ENCODE measurements at regions not wholly inside any gene's neighbourhood (a gene's known extent, or its start where the extent isn't known, plus 50 kb on each side); places are given as distances from the start of the nearest gene placed in this dataset.

DNA sequence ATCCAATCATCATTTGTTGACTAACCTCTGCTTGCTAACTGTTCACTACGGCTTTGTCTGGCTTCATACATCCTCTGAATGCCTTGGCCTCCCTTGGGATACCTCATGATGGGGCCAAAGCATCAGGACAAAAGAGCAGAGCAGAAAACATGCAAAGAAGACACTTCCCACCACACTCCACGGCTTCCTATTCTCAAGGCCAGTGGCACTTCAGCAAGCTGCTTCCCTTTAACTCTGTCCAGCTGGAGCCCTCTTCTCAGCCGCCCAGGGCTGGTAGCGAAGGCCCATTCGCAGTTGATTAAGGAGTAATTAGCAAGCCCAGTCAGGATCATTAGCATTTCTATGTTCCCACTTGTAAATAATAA, 224.3 kb upstream of the FGGY start:
- Histone ChIP-seq H3K4me1 (ENCODE audit: control insufficient read depth in 1 of 2, insufficient read depth in 2 of 2, low read length in 2 of 2) (peaks cover 0 to 3% of the 10 kb centered on the region in 2 donors), H3K27ac (ENCODE audit: low read length) (no peak overlapping the region), H3K36me3 (ENCODE audit: control insufficient read depth in 1 of 2, insufficient read depth in 2 of 2, low read length in 2 of 2) (no peaks in the 10 kb centered on the region), H3K9me3 (ENCODE audit: control insufficient read depth in 1 of 2, low read length in 2 of 2) (no peaks in the 10 kb centered on the region), H3K4me3 (ENCODE audit: low read depth in 1 of 2, low read length in 2 of 2) (no peak overlapping the region), H3K27me3 (ENCODE audit: low read depth, low read length) (no peaks in the 10 kb centered on the region)

DNA sequence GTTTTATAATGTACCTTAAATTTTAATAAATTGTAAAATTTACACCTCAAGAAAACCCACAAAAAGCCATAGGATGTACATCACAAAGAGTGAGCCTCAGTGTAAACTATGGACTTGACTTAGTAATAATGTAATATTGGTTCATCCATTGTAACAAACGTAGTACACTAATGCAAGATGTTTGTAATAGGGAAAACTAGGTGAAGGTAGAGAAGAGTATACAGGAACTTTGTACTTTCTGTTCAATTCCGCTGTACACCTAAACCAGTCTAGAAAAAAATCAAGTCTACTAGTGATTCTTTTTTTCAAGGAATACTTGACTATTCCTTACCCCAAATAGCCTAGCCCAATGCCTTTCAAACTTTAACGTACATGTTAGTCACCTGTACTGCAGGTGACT, 222.3 kb upstream of the FGGY start:
- Histone ChIP-seq H3K4me3 (ENCODE audit: low read depth in 1 of 2, low read length in 2 of 2) (no peak overlapping the region), H3K36me3 (ENCODE audit: control insufficient read depth in 1 of 2, insufficient read depth in 2 of 2, low read length in 2 of 2) (no peaks in the 10 kb centered on the region), H3K9me3 (ENCODE audit: control insufficient read depth in 1 of 2, low read length in 2 of 2) (no peaks in the 10 kb centered on the region), H3K27me3 (ENCODE audit: low read depth, low read length) (no peaks in the 10 kb centered on the region), H3K27ac (ENCODE audit: low read length) (no peak overlapping the region), H3K4me1 (ENCODE audit: control insufficient read depth in 1 of 2, insufficient read depth in 2 of 2, low read length in 2 of 2) (peaks cover 0 to 3% of the 10 kb centered on the region in 2 donors)

DNA sequence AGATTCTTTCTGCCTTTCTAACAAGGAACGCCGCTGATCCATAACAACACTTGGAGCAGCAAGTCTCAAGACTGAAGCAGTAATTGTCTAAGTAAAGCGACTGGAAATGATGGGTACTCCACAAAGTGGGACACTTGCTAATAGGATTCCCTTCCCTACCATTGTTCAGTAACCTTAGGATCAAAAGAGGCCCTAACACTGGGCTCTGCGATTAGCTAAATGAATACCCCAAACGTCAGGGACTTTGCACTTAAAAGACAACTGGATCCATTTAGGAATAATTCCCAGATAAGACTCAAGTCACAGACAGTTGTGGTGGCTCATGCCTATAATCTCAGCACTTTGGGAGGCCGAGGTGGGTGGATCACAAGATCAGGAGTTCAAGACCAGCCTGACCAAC, 221.9 kb upstream of the FGGY start:
- Histone ChIP-seq H3K36me3 (ENCODE audit: control insufficient read depth in 1 of 2, insufficient read depth in 2 of 2, low read length in 2 of 2) (no peaks in the 10 kb centered on the region), H3K9me3 (ENCODE audit: control insufficient read depth in 1 of 2, low read length in 2 of 2) (no peaks in the 10 kb centered on the region), H3K4me1 (ENCODE audit: control insufficient read depth in 1 of 2, insufficient read depth in 2 of 2, low read length in 2 of 2) (peaks cover 0 to 7% of the 10 kb centered on the region in 2 donors), H3K27me3 (ENCODE audit: low read depth, low read length) (no peaks in the 10 kb centered on the region), H3K27ac (ENCODE audit: low read length) (no peak overlapping the region), H3K4me3 (ENCODE audit: low read depth in 1 of 2, low read length in 2 of 2) (no peak overlapping the region)

DNA sequence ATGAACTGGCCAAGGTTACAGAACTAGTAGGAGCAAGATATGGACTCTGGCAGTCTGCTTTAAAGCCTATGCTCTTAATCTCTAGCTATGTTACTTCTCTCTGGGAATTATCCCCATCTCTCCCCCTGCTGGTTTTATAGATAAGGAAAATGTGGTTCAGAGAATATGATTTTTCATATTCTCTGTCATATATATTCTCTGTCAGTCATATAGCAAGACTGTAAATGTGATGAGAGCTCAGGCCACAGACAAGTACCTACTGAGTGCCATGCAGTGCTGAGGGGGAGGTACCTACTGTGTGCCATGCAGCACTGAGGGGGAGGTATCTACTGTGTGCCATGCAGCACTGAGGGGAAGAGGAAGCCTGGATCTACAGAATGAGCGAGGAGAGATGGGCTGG, 220.3 kb upstream of the FGGY start:
- no peak overlapping the region for H3K4me3 ChIP-seq (ENCODE audit: low read depth in 1 of 2, low read length in 2 of 2)
- H3K36me3 ChIP-seq (ENCODE audit: control insufficient read depth in 1 of 2, insufficient read depth in 2 of 2, low read length in 2 of 2) = no peaks in the 10 kb centered on the region
- H3K27me3 ChIP-seq (ENCODE audit: low read depth, low read length) = no peaks in the 10 kb centered on the region
- no peaks in the 10 kb centered on the region for H3K9me3 ChIP-seq (ENCODE audit: control insufficient read depth in 1 of 2, low read length in 2 of 2)
- no peak overlapping the region for H3K27ac ChIP-seq (ENCODE audit: low read length)
- peaks cover 0 to 4% of the 10 kb centered on the region in 2 donors for H3K4me1 ChIP-seq (ENCODE audit: control insufficient read depth in 1 of 2, insufficient read depth in 2 of 2, low read length in 2 of 2)

DNA sequence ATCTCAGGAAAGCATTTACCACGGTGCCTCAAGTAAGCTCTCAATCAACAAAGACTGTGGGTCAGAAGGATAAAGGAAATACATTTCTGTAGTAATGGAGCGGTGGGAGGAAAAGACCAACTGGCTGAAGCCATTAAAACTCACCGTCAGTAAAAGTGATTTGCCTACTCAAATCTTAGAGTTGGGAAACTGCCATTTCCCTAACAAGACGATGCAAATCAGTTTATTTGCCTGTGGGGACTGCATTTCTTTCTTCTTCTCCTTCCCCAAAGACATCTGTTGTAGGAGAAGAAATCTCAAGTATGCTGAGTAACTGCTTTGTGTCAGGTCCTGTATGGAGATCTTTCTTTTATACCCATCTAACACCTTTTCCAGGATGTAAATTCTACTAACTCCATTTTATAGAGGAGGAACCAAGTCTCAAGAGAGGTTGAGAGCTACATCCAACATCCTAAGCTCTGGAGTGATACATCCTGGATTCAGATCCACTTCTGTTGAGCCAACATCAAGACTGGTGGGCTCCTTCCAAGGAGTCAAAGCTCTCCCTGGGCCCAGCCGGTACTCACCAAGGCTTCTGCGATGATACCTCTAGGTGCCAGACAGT, 219.3 kb upstream of the FGGY start:
- H3K36me3 ChIP-seq (ENCODE audit: control insufficient read depth in 1 of 2, insufficient read depth in 2 of 2, low read length in 2 of 2) = no peaks in the 10 kb centered on the region
- no peak overlapping the region for H3K4me3 ChIP-seq (ENCODE audit: low read depth in 1 of 2, low read length in 2 of 2)
- no peaks in the 10 kb centered on the region for H3K27me3 ChIP-seq (ENCODE audit: low read depth, low read length)
- H3K4me1 ChIP-seq (ENCODE audit: control insufficient read depth in 1 of 2, insufficient read depth in 2 of 2, low read length in 2 of 2) = peaks cover 0 to 4% of the 10 kb centered on the region in 2 donors
- H3K27ac ChIP-seq (ENCODE audit: low read length) = no peak overlapping the region
- H3K9me3 ChIP-seq (ENCODE audit: control insufficient read depth in 1 of 2, low read length in 2 of 2) = no peaks in the 10 kb centered on the region

DNA sequence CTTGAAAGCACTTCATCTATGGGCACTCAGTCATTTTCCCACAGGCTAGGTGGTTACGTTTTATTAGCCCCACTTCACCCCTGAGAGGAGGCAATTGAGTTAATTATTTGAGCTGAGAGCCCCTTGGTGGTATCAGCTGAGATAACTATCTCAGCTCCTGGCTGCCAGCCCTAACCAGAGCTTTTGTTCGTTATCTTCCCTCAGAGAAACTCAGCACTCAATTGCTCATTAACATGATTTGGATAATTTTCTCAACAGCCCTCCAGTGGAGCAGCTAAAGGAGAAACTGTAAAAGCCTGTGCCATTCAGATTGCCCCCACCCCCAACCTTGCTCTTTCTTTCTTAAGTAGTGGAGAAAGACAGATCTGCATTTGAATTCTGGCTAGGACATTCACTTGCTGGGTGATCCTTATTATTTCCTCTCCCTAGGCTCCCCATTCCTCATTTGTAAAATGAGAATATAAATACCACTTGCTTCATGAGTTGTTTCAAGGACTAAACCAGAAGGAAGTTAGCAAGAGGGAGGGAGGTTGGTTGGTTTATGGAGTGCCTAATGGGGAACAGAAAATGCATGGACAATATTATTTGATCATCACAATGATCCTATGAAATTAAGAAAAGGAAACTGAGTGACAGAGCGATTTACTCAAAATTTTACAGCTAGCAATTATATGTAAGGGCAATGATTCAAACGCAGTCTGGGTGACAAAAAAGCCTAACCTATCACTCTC, 218.7 kb upstream of the FGGY start:
- H3K27ac ChIP-seq (ENCODE audit: low read length) = no peak overlapping the region
- H3K4me3 ChIP-seq (ENCODE audit: low read depth in 1 of 2, low read length in 2 of 2) = no peak overlapping the region
- no peaks in the 10 kb centered on the region for H3K36me3 ChIP-seq (ENCODE audit: control insufficient read depth in 1 of 2, insufficient read depth in 2 of 2, low read length in 2 of 2)

DNA sequence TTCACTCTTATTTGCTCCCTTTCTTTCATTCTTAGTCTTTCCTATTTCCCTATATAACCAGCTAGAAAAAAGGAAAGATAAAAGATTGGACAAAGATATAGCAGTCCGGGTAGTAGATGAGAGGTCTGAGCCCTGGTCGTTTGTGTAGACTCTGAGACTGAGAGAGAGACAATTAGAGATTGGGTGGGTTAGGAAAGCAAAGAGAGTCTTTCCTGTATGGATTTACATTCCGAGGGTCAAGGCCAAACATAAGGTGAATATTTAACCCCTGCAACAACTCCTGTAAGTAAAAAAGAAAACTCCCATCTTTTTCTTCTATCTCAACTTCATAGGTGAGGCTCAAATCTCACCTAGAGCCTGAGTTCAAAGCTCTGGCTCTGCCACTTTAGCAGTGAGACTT, 218.0 kb upstream of the FGGY start:
- no peaks in the 10 kb centered on the region for H3K27me3 ChIP-seq (ENCODE audit: low read depth, low read length)
- no peaks in the 10 kb centered on the region for H3K9me3 ChIP-seq (ENCODE audit: control insufficient read depth in 1 of 2, low read length in 2 of 2)
- H3K4me3 ChIP-seq (ENCODE audit: low read depth in 1 of 2, low read length in 2 of 2) = no peak overlapping the region
- no peak overlapping the region for H3K27ac ChIP-seq (ENCODE audit: low read length)
- no peaks in the 10 kb centered on the region for H3K36me3 ChIP-seq (ENCODE audit: control insufficient read depth in 1 of 2, insufficient read depth in 2 of 2, low read length in 2 of 2)
- H3K4me1 ChIP-seq (ENCODE audit: control insufficient read depth in 1 of 2, insufficient read depth in 2 of 2, low read length in 2 of 2) = peaks cover 0 to 4% of the 10 kb centered on the region in 2 donors

More for the DNA sequence above, 218.7 kb upstream of the FGGY start:
- H3K9me3 ChIP-seq (ENCODE audit: control insufficient read depth in 1 of 2, low read length in 2 of 2) = no peaks in the 10 kb centered on the region
- peaks cover 0 to 4% of the 10 kb centered on the region in 2 donors for H3K4me1 ChIP-seq (ENCODE audit: control insufficient read depth in 1 of 2, insufficient read depth in 2 of 2, low read length in 2 of 2)
- no peaks in the 10 kb centered on the region for H3K27me3 ChIP-seq (ENCODE audit: low read depth, low read length)

DNA sequence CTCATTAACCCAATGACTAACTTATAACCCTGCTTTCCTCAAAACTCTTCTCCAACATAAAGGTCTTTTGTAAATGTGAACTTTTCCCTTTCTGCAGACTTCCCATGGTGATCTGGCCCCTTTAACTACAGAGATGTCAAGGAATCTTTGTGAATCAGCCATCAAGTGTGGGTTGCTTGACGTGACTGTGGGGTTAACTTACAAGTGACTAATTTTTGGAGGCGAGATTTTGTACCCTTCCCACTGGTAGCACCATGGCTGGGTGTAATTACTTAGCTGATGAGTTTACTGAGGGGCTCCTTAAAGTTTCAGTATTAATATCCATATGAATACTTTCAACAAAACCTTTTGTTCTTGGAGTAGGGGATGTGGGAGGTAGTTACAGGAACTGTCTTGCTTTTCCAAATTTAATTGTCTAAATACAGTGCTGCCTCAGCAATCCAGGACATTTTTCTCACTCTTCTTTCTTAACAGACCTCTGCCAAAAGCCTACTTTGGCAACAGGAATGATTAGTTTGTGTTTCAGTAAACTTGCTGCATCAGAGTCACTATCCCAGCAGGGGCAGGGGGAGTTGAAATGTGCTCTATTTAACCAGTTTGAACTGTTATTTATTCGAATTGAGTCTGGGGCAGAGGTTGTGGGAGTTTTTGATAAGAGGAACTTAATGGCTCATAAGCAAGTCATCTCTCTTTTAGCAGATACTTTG, 217.3 kb upstream of the FGGY start:
- no peak overlapping the region for H3K27ac ChIP-seq (ENCODE audit: low read length)
- peaks cover 0 to 4% of the 10 kb centered on the region in 2 donors for H3K4me1 ChIP-seq (ENCODE audit: control insufficient read depth in 1 of 2, insufficient read depth in 2 of 2, low read length in 2 of 2)
- no peaks in the 10 kb centered on the region for H3K27me3 ChIP-seq (ENCODE audit: low read depth, low read length)
- H3K4me3 ChIP-seq (ENCODE audit: low read depth in 1 of 2, low read length in 2 of 2) = no peak overlapping the region
- no peaks in the 10 kb centered on the region for H3K36me3 ChIP-seq (ENCODE audit: control insufficient read depth in 1 of 2, insufficient read depth in 2 of 2, low read length in 2 of 2)
- no peaks in the 10 kb centered on the region for H3K9me3 ChIP-seq (ENCODE audit: control insufficient read depth in 1 of 2, low read length in 2 of 2)

DNA sequence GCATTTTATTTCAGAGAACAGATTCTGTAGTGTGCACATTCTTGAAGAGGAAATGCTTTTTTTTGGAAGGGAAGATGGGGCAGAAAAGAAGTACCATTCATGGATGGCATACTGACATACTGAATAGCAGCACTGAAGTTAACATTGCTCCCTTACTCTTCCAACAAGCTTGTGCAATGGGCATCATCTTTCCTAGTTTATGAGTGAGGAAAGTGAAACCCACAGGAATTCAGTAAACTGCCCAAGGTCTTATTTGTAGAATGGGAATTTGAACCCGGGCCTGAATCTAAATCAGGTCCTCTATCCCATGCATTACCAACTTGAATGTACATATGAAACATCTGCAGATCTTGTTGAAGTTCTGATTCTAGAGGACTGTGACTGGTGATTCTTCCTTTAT, 215.7 kb upstream of the FGGY start:
- H3K36me3 ChIP-seq (ENCODE audit: control insufficient read depth in 1 of 2, insufficient read depth in 2 of 2, low read length in 2 of 2) = no peaks in the 10 kb centered on the region
- no peaks in the 10 kb centered on the region for H3K27me3 ChIP-seq (ENCODE audit: low read depth, low read length)
- no peak overlapping the region for H3K27ac ChIP-seq (ENCODE audit: low read length)
- H3K4me1 ChIP-seq (ENCODE audit: control insufficient read depth in 1 of 2, insufficient read depth in 2 of 2, low read length in 2 of 2) = peaks cover 0 to 4% of the 10 kb centered on the region in 2 donors
- no peaks in the 10 kb centered on the region for H3K9me3 ChIP-seq (ENCODE audit: control insufficient read depth in 1 of 2, low read length in 2 of 2)
- no peak overlapping the region for H3K4me3 ChIP-seq (ENCODE audit: low read depth in 1 of 2, low read length in 2 of 2)

DNA sequence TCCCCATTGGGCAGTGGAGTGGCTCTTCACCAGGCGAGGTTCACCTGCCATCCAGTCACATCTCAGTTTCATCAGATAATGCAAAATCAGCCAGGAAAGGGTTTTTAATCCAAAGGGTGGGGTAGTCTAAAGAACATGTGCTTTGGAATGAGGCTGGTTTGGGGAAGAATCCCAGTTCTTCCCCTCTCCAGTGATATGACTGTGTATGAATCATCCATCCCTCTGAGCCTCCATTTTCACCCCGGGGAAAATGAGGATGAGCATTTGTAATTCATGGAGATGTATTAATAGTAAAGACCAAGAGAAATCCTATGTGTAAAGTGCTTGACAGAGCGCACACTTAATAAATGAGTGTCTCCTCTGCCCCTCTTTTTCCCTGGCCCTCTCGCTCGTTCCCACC, 215.1 kb upstream of the FGGY start:
- H3K27me3 ChIP-seq (ENCODE audit: low read depth, low read length) = no peaks in the 10 kb centered on the region
- no peak overlapping the region for H3K4me3 ChIP-seq (ENCODE audit: low read depth in 1 of 2, low read length in 2 of 2)

DNA sequence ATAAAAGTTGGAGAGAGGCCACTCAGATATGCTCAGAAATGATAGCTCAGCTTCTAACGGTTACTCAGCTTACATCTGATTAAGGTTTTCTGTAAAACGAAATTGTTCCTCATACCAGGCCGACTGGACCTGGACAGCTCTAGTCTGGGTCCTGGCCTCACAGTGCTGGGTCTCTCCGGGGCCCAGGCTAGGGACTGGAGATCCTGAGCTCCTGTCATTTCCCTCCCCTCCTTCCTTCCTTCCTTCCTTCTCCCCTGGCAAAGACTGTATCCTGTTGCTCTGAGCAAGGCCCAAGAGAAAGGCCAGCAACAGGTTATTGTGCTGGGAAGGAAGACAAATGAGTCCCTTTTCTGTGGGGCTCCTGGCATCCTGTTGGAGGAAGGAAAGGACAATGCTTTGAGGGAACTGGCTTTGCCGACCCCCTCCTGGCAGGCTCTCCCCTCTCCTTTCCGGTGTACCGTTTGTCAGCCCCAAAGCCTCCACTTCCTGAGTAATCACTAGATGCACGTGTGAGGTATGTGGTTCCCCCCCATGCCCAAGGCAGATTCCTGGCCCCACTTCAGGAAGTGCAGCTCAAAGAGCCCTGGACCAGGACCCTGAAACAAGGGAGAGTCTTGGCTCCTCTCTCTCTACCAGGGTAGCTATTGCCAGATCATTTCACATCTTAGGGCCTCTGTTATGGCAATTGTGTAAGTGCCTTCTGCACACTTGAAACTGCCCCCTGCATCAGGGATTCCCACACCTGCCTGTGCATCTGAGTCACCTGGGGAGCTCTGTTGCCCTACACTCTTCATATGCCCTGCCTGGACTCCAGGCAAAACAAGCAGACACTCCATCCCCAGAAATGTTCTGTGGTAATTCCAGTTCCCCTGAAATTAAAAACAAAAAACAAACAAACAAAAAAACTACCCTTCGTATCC, 212.7 kb upstream of the FGGY start:
- H3K4me3 ChIP-seq (ENCODE audit: low read depth in 1 of 2, low read length in 2 of 2) = no peak overlapping the region
- H3K4me1 ChIP-seq (ENCODE audit: control insufficient read depth in 1 of 2, insufficient read depth in 2 of 2, low read length in 2 of 2) = peaks cover 0 to 4% of the 10 kb centered on the region in 2 donors
- no peak overlapping the region for H3K27ac ChIP-seq (ENCODE audit: low read length)
- no peaks in the 10 kb centered on the region for H3K27me3 ChIP-seq (ENCODE audit: low read depth, low read length)
- no peaks in the 10 kb centered on the region for H3K36me3 ChIP-seq (ENCODE audit: control insufficient read depth in 1 of 2, insufficient read depth in 2 of 2, low read length in 2 of 2)
- peaks cover 2 to 4% of the 10 kb centered on the region in 2 donors for H3K9me3 ChIP-seq (ENCODE audit: control insufficient read depth in 1 of 2, low read length in 2 of 2)

More for the DNA sequence above, 215.1 kb upstream of the FGGY start:
- no peak overlapping the region for H3K27ac ChIP-seq (ENCODE audit: low read length)
- no peaks in the 10 kb centered on the region for H3K9me3 ChIP-seq (ENCODE audit: control insufficient read depth in 1 of 2, low read length in 2 of 2)
- H3K36me3 ChIP-seq (ENCODE audit: control insufficient read depth in 1 of 2, insufficient read depth in 2 of 2, low read length in 2 of 2) = no peaks in the 10 kb centered on the region
- peaks cover 0 to 4% of the 10 kb centered on the region in 2 donors for H3K4me1 ChIP-seq (ENCODE audit: control insufficient read depth in 1 of 2, insufficient read depth in 2 of 2, low read length in 2 of 2)

All from muscle layer of duodenum (tissue), 2 donors.